DOHH2 (cell line): ENCODE measurements at regions not wholly inside any gene's neighbourhood (a gene's known extent, or its start where the extent isn't known, plus 50 kb on each side); places are given as distances from the start of the nearest gene placed in this dataset.

Experiments used
- H3F3A ChIP-seq: fragments of 200-600 bp; sonication (generic), shearing (Covaris generic); 2 replicates; pipeline ENCODE4 v1.6.0; 2016; ENCODE audit warnings: antibody characterized with exemption, mild to moderate bottlenecking; ENCODE audit not compliant: control insufficient read depth, insufficient read depth
- H3K27ac ChIP-seq: fragments of 200-600 bp; sonication (generic); 2 replicates; pipeline ENCODE4 v1.5.1; 2014; ENCODE audit warnings: low read depth, mild to moderate bottlenecking, low read length, moderate library complexity
- H3K27me3 ChIP-seq: fragments of 200-600 bp; sonication (generic); 2 replicates; pipeline ENCODE4 v1.6.1; 2014; ENCODE audit warnings: mild to moderate bottlenecking, low read length, mixed read lengths; ENCODE audit not compliant: control insufficient read depth
- H3K36me3 ChIP-seq: fragments of 200-600 bp; sonication (generic); 2 replicates; pipeline ENCODE4 v1.6.1; 2014; ENCODE audit warnings: mild to moderate bottlenecking, low read length, moderate library complexity, mixed read lengths; ENCODE audit not compliant: control insufficient read depth
- H3K4me1 ChIP-seq: fragments of 200-600 bp; sonication (generic); 2 replicates; pipeline ENCODE4 v1.6.1; 2014; ENCODE audit warnings: mild to moderate bottlenecking, low read length, mixed read lengths; ENCODE audit not compliant: control insufficient read depth
- H3K4me2 ChIP-seq: fragments of 200-600 bp; sonication (generic); 2 replicates; pipeline ENCODE4 v1.6.0; 2014; ENCODE audit warnings: mild to moderate bottlenecking, low read length, moderate library complexity
- H3K4me3 ChIP-seq: fragments of 200-600 bp; sonication (generic); 2 replicates; pipeline ENCODE4 v1.5.1; 2014; ENCODE audit warnings: mild to moderate bottlenecking, low read length, mixed read lengths
- H3K79me2 ChIP-seq: fragments of 200-600 bp; sonication (generic); 2 replicates; pipeline ENCODE4 v1.6.1; 2014; ENCODE audit warnings: mild to moderate bottlenecking, low read length, mixed read lengths; ENCODE audit not compliant: control insufficient read depth
- H3K9me2 ChIP-seq: fragments of 200-600 bp; sonication (generic); replicated peaks from 2 replicates; pipeline ENCODE4 v1.6.1; 2014; ENCODE audit warnings: mild to moderate bottlenecking, low read length, mixed read lengths; ENCODE audit not compliant: control insufficient read depth
- H3K9me3 ChIP-seq: fragments of 200-600 bp; sonication (generic); 2 replicates; pipeline ENCODE4 v1.6.1; 2014; ENCODE audit warnings: antibody characterized with exemption, low read length, mixed read lengths; ENCODE audit not compliant: control insufficient read depth, insufficient read depth
- H4K20me1 ChIP-seq: fragments of 200-600 bp; sonication (generic); 2 replicates; pipeline ENCODE4 v1.6.0; 2014; ENCODE audit warnings: low read depth, mild to moderate bottlenecking, antibody characterized with exemption, low read length, moderate library complexity; ENCODE audit not compliant: control insufficient read depth, insufficient read depth
- EZH2phosphoT487 ChIP-seq: fragments of 200-600 bp; sonication (generic); IDR thresholded peaks from 2 replicates; pipeline ENCODE4 v1.6.1; 2017; ENCODE audit warnings: borderline replicate concordance, mild to moderate bottlenecking, antibody characterized with exemption, low read length, moderate library complexity, mixed read lengths
- TF ChIP-seq, protein P1 (sequence below): fragments of 200-600 bp; sonication (generic); IDR thresholded peaks from one replicate; pipeline ENCODE4 v1.5.1; 2014; ENCODE audit warnings: antibody characterized with exemption, mild to moderate bottlenecking, low read depth, low read length; ENCODE audit not compliant: poor library complexity, severe bottlenecking

DNA sequence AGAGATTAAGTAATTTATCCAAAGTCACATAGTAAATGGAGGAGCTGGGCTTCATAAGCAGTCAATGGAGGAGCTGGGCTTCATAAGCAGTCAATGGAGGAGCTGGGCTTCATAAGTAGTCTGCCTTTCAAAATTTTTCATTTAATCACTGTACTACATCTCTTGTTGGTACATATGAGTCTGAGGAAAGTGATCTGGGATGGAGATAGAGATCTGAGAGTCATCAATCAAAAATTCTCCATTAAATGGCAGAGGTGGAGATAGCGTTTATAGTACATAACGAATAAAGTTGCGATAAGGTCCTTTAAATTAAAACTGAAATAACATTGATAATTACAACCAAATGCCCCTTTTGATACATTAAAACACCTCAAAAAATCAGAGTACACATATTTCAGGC is 189.3 kb downstream of the KLF5 start:
- Histone ChIP-seq H3K4me2 (no peak overlapping the region), H3K79me2 (no peaks in the 10 kb centered on the region), H3K9me3 (no peaks in the 10 kb centered on the region), H3K4me3 (no peak overlapping the region), H3F3A (no peaks in the 10 kb centered on the region), H3K36me3 (no peaks in the 10 kb centered on the region), H4K20me1 (no peaks in the 10 kb centered on the region), H3K27me3 (no peaks in the 10 kb centered on the region), H3K27ac (no peak overlapping the region), H3K9me2 (no peaks in the 10 kb centered on the region), H3K4me1 (no peaks in the 10 kb centered on the region)
- TF ChIP-seq EZH2phosphoT487 = no peak
- TF ChIP-seq, protein P1, sequence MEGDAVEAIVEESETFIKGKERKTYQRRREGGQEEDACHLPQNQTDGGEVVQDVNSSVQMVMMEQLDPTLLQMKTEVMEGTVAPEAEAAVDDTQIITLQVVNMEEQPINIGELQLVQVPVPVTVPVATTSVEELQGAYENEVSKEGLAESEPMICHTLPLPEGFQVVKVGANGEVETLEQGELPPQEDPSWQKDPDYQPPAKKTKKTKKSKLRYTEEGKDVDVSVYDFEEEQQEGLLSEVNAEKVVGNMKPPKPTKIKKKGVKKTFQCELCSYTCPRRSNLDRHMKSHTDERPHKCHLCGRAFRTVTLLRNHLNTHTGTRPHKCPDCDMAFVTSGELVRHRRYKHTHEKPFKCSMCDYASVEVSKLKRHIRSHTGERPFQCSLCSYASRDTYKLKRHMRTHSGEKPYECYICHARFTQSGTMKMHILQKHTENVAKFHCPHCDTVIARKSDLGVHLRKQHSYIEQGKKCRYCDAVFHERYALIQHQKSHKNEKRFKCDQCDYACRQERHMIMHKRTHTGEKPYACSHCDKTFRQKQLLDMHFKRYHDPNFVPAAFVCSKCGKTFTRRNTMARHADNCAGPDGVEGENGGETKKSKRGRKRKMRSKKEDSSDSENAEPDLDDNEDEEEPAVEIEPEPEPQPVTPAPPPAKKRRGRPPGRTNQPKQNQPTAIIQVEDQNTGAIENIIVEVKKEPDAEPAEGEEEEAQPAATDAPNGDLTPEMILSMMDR = no peak

DNA sequence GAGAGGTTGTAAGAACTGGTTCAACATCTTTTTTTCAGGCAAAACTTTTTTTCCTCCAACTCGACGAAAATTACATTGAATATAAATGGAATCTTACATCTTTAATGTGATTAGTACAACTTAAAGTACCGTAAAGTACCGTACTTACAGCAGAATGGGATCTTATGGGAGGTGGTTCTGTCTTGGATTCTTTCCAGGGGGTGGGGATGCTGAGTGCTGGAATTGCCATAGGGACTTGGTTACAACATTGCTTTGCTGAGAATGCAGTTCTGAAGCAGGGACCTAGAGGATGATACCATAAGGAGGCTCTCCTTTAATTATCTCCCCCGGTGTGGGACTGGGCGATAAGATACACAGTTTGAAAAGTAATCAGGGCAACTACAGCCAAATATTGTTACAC is 186.4 kb downstream of the KLF5 start:
- Histone ChIP-seq H3K9me3 (no peaks in the 10 kb centered on the region), H3K4me2 (no peak overlapping the region), H4K20me1 (no peaks in the 10 kb centered on the region), H3K4me1 (no peaks in the 10 kb centered on the region), H3K36me3 (no peaks in the 10 kb centered on the region), H3K9me2 (no peaks in the 10 kb centered on the region), H3K4me3 (no peak overlapping the region), H3F3A (no peaks in the 10 kb centered on the region), H3K27ac (no peak overlapping the region), H3K79me2 (no peaks in the 10 kb centered on the region), H3K27me3 (no peaks in the 10 kb centered on the region)
- TF ChIP-seq, protein P1 = no peak
- no peak for TF ChIP-seq EZH2phosphoT487

DNA sequence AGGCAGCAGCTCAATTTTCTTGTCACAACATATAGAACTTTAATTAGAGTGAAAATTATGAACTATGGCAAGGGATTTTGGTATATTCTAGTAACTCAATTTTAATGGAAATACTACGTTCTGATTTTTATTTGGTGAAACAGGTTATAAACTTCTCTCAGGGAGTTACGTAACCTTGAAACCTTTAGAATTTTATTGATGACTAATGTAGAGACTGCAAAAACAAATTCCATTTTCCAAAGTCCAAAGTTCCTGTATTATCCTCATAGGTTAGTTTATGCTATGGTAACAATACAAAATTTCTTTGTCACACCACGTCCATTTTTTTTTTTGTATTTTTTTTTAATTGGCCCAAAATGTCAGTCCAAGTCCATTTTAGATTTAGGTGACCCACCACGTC is 185.7 kb downstream of the KLF5 start:
- Histone ChIP-seq H4K20me1 (no peaks in the 10 kb centered on the region), H3K4me1 (no peaks in the 10 kb centered on the region), H3K4me2 (no peak overlapping the region), H3K79me2 (no peaks in the 10 kb centered on the region), H3K4me3 (no peak overlapping the region), H3K27me3 (no peaks in the 10 kb centered on the region), H3F3A (no peaks in the 10 kb centered on the region), H3K36me3 (no peaks in the 10 kb centered on the region), H3K9me2 (no peaks in the 10 kb centered on the region), H3K9me3 (no peaks in the 10 kb centered on the region), H3K27ac (no peak overlapping the region)
- TF ChIP-seq EZH2phosphoT487 = no peak
- TF ChIP-seq, protein P1 = no peak
